Cardiac muscle cell (in vitro differentiated cells and primary cell): ENCODE measurements at regions not wholly inside any gene's neighbourhood (a gene's known extent, or its start where the extent isn't known, plus 50 kb on each side); places are given as distances from the start of the nearest gene placed in this dataset.

ENCODE experiments used
- DNase-seq, 2 donors: peaks; one replicate each; pipeline versions ENCODE4 v3.0.0 to v3.0.0-alpha.2; 2010 to 2017; ENCODE audit warnings: low read depth in 1 of 2, low spot score in 1 of 2
- H3K27ac ChIP-seq: fragments of 200-600 bp; sonication (generic); 2 replicates; pipeline ENCODE4 v1.5.1; 2016
- H3K27me3 ChIP-seq: fragments of 200-600 bp; sonication (generic); 2 replicates; pipeline ENCODE4 v1.6.0; 2016; ENCODE audit warnings: control low read depth
- H3K36me3 ChIP-seq: fragments of 200-600 bp; sonication (generic); 2 replicates; pipeline ENCODE4 v1.5.1; 2016; ENCODE audit warnings: control low read depth
- H3K4me1 ChIP-seq: fragments of 200-600 bp; sonication (generic); 2 replicates; pipeline ENCODE4 v1.8.1; 2017; ENCODE audit warnings: low read depth, mild to moderate bottlenecking, mixed run types
- H3K4me3 ChIP-seq: fragments of 200-600 bp; sonication (generic); 2 replicates; pipeline ENCODE4 v1.5.1; 2016; ENCODE audit warnings: mild to moderate bottlenecking
- H3K9me3 ChIP-seq: fragments of 200-600 bp; sonication (generic); 2 replicates; pipeline ENCODE4 v1.5.1; 2017; ENCODE audit warnings: low read depth, mild to moderate bottlenecking, control low read depth
- TF ChIP-seq, protein P1 (sequence below): IDR thresholded peaks from 2 replicates; pipeline ENCODE4 v1.5.1; 2012; ENCODE audit warnings: low read depth, mild to moderate bottlenecking, low read length

DNA sequence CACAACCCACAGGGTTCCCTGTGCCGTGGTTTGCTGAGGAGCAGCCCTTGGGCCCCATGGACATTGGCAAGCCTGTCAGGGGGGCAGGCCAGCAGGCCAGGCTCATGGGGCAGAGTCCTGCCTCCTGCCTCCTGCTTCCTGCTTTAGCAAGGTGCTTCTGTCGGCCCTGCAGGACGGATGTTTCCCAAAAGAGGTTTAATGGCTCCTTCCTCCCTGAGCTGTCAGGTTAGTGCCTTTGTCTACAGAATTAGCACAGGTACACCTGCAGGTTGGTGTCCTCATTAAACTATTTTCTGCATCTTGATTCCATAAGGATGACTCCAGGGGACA is 152.3 kb downstream of the TTC32 start:
- peaks cover 11% of the 10 kb centered on the region for H3K4me1 ChIP-seq
- H3K36me3 ChIP-seq: no peaks in the 10 kb centered on the region
- no peak for DNase-seq
- H3K9me3 ChIP-seq: no peaks in the 10 kb centered on the region
- H3K27me3 ChIP-seq: peaks cover 6% of the 10 kb centered on the region
- TF ChIP-seq, protein P1, sequence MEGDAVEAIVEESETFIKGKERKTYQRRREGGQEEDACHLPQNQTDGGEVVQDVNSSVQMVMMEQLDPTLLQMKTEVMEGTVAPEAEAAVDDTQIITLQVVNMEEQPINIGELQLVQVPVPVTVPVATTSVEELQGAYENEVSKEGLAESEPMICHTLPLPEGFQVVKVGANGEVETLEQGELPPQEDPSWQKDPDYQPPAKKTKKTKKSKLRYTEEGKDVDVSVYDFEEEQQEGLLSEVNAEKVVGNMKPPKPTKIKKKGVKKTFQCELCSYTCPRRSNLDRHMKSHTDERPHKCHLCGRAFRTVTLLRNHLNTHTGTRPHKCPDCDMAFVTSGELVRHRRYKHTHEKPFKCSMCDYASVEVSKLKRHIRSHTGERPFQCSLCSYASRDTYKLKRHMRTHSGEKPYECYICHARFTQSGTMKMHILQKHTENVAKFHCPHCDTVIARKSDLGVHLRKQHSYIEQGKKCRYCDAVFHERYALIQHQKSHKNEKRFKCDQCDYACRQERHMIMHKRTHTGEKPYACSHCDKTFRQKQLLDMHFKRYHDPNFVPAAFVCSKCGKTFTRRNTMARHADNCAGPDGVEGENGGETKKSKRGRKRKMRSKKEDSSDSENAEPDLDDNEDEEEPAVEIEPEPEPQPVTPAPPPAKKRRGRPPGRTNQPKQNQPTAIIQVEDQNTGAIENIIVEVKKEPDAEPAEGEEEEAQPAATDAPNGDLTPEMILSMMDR: no peak
- no peak overlapping the region for H3K27ac ChIP-seq
- no peak overlapping the region for H3K4me3 ChIP-seq

DNA sequence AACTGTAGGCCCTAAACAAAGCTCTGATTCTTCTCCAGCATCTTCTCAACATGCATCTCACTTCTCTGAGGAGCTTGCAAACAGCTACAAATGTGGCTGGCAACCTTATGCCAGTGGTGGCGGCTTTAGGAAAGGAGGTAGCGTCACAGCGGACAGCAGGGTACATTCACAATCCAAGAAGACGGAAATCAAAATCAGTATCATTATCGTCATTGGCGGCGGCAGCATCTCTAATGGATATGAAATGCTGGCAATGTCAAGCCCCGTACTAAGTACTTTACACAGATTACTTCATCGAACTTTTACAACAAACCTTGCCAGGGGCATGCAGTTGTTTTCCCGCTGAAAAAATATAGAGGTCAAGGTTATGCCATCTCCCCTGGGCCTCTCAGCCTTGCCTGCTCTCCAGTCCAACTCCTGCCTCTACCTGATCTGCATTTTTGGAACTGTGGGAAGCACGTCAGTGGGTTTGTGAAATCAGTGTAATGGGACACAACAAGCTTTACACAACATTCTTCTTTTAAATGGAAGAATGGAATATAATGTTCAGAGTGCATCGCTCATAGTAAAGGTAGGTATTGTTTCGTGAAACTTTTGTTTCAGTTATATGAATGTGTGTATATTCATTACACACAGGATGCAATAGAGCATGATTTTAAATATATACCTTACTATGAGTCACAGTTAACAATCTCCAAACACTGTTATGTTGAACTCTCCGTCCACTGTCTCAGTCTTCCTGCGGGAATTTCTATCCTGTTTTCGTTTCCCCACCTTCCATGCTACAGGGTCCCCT is 152.9 kb downstream of the TTC32 start:
- Histone ChIP-seq H3K36me3 (no peaks in the 10 kb centered on the region), H3K9me3 (no peaks in the 10 kb centered on the region), H3K27me3 (peaks cover 6% of the 10 kb centered on the region), H3K4me1 (peaks cover 11% of the 10 kb centered on the region), H3K27ac (no peak overlapping the region), H3K4me3 (no peak overlapping the region)
- DNase-seq: no peak
- TF ChIP-seq, protein P1: no peak

DNA sequence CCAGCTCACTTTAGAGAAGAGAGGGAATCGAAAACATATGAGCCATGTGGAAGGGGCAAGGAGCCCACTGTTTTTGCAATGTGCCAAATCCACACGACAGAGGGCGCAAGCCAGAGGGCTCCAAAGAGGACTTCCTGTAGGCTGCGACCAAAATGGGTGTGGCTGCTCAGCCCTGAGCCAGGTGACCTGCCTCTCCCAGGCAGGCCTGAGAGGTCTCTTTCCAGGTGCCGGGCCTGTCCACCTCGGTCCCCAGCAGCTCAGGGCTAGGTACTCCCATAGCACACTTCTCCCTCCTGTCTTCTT is 153.8 kb downstream of the TTC32 start:
- H3K4me1 ChIP-seq: peaks cover 11% of the 10 kb centered on the region
- TF ChIP-seq, protein P1: no peak

DNA sequence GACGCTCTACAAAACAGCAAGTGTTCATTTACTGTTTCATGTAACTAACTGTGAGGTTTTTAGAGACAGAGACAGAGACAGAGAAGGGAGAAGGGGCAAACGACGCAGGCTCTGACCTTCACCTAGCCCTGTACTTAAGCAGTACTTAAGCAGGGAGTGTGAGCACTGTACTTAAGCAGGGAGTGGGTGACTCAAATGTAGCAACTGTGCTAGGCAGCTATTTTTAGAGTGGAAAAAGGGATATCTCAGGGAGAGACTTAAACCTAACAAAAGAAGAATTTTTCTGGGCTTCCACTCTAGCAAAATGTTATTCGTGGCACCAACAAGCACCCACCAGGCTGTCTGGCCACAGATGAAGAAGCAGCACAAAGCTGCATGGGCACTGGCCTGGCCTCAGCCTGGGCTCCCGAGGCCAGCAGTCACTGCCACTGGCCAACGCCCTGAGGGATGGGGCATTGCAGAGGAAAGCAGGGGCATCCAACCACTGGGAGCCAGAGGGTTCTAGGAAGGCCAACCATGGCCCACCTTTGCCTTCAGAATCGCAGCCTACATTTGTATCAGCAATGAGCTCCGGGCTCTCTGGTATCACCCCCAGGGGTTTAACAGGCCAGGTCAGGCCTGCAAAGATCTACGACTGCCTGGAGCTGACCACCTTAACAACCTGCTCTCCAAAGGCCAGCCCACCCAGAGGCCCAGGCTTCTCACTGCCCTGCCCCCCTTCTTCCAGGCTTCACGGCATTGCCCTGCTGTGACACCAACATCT is 154.3 kb downstream of the TTC32 start:
- DNase-seq: peak in 1 of 2 donors; percentile 59
- H3K27ac ChIP-seq: peak overlapping the region; percentile 76

More for the DNA sequence above, 153.8 kb downstream of the TTC32 start:
- DNase-seq: no peak
- H3K9me3 ChIP-seq: no peaks in the 10 kb centered on the region
- peaks cover 6% of the 10 kb centered on the region for H3K27me3 ChIP-seq
- no peaks in the 10 kb centered on the region for H3K36me3 ChIP-seq
- no peak overlapping the region for H3K27ac ChIP-seq
- H3K4me3 ChIP-seq: no peak overlapping the region

DNA sequence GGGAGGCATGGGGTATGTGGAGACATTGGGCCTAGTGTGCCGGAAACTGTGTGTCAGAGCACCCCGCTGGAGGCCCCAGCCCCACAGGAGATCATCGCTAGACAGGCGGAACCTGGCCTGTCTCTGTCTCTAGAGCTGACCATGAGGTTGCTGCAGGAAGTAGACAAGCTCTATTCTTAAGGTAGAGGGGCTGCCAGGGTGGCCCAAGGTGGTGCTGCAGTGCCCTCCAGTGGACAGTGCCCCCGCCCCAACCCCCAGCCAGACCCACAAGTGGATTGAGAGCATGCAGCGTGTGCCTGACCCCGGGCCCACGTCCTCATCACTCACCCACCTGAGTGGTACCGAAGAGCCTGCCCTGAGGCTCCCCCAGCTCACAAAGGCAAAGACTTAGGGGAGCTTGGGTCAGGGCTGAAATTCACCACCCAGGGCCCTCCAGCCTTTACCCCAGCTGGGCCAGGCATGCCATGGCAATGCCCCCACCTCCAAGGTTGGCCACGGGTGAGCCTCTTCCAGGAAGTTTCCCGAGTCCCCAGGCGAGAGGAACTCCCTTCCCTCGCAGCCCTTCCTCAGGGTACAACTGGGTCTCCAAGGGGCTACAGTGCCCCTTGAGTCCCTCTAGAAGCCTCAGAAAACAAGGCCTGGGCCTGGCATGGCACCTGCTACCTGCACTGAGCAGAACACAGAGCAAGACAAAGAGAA is 155.0 kb downstream of the TTC32 start:
- TF ChIP-seq, protein P1: peak; percentile 47
- H3K4me3 ChIP-seq: no peak overlapping the region
- peaks cover 2% of the 10 kb centered on the region for H3K27me3 ChIP-seq
- peak; percentile 57 to 70 for DNase-seq
- peak overlapping the region; percentile 76 for H3K27ac ChIP-seq
- no peaks in the 10 kb centered on the region for H3K9me3 ChIP-seq
- no peaks in the 10 kb centered on the region for H3K36me3 ChIP-seq
- peaks cover 11% of the 10 kb centered on the region for H3K4me1 ChIP-seq

More for the DNA sequence above, 154.3 kb downstream of the TTC32 start:
- H3K9me3 ChIP-seq: no peaks in the 10 kb centered on the region
- TF ChIP-seq, protein P1: no peak
- H3K4me1 ChIP-seq: peaks cover 11% of the 10 kb centered on the region
- peaks cover 5% of the 10 kb centered on the region for H3K27me3 ChIP-seq
- no peak overlapping the region for H3K4me3 ChIP-seq
- no peaks in the 10 kb centered on the region for H3K36me3 ChIP-seq
